NCI-H1930 (cell line): ENCODE measurements at regions not wholly inside any gene's neighbourhood (a gene's known extent, or its start where the extent isn't known, plus 50 kb on each side); places are given as distances from the start of the nearest gene placed in this dataset.

Experiments
- DNase-seq, 2 experiments: peaks; one replicate each; lab custom pipeline; 2025; lab: John Stamatoyannopoulos, UW

DNA sequence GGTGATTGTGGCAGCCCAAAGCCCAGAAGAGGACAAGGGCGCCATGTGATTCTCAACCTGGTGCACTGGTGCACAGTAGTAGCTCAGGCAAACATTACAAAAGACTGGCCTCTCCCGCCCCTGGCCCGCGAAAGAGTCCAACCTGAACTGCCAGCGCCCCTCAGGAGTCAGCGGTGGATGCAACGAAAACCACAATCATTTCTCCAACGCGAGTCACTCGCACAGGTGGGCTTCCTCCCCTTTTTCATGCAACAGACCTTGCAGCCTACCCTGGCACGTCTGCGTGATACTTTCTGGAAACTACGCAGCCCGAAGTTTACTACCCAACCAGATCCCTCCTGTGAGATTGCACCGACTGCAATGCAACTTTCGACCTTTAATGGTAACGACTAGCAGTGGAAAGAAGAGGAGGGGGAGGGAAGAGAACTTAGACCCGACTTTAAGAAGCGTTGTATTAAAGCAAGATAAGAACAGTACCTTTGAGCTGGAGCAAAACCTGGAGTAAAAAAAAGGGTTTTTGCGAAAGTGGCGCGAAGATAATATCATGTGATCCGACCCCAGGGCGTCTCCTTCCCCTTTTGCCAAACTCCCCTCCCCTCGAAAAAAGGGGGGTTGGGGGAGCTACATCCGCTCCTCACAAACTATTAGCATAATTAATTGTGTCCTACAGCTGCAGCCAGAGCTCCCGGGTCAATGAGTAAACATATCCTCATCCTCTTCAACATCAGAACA lies 63.3 kb upstream of the CCDC160 start:
- no peak for DNase-seq

DNA sequence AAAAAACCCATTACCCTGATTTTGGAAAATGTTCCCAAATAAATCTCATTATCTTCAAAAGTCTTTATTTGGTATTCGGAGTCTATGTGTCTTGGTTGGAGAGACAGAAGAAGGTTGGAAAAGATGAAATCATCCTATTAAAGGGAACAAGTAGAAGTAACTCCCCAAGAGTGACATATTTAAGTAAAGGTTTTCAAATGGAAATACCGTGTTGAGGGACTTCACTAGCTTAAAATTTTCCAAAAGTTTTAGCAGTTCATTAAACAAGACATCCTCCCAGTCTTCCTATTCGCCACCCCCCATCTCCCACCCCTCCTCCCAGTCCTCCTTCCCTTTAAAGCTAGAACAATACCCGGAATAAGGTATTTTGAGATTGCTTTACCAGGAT lies 62.7 kb upstream of the CCDC160 start:
- no peak for DNase-seq

DNA sequence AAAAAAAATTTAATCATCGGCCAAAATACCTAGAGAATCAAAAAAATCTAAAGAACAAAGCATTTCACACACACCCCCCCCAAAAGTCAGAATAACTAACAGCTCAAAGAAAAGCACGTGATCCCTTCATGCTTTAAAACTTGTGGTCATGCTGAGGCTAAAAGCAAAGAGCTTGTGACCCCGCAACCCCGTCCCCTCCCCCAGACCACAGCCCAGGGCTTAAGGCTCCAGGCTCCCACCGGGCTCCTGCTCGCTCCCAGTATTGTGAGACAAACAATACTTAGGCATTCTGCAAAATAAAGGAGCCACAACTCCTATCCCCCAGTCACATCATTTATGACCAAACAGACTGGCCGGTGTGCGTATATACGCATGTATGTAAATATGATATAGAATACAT lies 62.1 kb upstream of the CCDC160 start:
- no peak for DNase-seq

DNA sequence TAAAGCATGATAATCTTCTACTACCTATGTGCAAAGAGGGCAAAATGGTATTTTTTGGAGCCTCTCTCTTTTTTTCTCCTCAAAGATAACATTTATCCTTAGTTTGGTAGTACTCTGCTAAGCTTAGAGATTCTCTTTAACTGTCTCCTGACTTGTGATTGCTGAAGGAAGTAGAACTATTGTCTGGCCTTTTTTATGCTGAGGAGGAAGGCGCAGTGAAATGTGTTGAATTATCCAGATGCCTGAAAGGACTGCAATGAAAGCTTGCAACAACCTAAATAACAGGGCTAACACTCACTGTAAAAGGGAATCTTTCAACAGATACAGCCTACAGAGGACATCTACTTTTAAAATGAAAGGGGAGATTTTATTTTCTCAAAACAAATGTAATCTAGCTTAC lies 59.5 kb upstream of the CCDC160 start:
- DNase-seq, result no peak

DNA sequence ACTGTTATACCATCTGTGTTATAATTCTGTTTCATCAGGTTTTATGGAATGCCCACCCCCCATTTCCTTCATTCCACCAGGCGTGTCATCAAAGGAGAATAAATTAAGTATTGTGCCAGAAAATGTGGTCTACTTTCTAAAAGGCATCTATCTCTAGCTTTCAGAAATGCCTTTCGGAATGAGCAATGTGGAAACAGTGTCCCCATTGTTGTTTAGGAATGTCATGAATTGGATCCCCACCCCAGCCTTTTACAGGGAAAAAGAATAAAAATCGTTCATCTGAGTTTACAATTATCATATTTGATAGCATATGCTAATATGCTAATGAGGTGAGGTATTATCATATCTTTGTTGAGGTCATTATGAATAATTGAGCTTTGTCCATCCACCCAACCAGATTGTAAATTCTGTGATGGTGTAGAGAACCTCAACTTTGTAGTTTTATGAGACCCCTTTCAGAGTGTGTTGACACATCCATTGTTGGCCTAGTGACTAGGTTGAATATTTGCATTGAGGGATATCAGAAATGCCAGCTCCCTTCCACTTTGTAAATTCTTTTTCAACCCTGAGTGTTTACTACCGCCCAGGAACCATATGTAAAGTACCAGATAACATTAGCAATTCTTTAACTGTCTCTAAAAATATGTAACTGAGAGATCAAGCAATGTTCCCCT lies 56.2 kb upstream of the CCDC160 start:
- DNase-seq, result no peak

DNA sequence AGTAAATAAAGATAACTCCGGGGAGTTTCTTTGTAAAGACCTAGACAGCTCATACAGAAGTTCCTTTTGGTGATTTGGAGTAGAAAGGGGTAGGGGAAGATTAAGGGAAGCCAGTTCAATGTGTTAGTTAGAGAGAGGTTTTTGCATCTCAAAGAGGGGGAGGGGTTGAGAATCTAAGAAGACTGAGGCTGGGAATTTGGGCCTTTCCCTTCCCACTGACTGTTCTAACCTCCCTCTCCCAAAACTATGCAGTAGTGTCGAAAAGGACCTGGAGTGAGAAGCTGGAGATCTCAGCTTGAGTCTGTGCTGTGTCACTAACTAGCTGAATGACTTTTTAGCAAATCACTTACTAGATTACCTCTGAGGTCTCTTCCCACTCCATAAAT lies 55.7 kb upstream of the CCDC160 start:
- DNase-seq, result no peak

DNA sequence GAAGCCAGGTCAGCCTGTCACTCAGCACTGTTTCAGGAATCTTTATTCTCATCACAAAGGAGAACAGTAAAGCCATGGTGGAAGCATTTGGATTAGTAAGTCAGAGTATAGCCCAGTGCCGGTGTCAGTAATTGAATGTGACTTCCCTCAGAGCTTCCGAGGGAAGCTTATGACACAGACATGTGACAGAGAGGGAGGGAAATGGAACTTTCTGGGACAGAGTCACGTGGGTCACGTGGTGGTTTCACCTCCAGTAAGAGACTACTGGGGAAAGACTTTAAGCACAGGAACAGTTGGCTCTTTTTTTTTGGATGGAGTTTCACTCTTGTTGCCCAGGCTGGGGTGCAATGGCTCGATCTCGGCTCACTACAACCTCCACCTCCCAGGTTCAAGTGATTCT lies 53.3 kb upstream of the CCDC160 start:
- no peak for DNase-seq

DNA sequence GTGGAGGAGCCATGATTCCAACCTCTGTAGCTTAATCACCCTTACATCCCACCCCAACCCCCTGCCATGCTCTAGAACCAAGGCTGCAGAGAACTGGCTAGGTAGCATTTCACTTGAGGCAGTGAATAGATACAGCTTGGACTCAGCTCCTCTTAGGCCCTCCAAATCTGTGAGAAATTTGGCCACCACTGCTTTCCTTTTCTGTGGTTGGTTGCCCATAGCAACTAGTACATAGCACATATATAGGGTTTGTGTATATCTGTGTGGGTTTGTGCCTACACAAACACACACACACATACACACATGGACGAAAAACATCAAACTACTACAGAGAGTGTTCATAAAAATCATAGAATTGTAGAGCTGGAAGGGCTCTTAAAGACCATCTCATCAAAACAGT lies 52.0 kb upstream of the CCDC160 start:
- no peak for DNase-seq

DNA sequence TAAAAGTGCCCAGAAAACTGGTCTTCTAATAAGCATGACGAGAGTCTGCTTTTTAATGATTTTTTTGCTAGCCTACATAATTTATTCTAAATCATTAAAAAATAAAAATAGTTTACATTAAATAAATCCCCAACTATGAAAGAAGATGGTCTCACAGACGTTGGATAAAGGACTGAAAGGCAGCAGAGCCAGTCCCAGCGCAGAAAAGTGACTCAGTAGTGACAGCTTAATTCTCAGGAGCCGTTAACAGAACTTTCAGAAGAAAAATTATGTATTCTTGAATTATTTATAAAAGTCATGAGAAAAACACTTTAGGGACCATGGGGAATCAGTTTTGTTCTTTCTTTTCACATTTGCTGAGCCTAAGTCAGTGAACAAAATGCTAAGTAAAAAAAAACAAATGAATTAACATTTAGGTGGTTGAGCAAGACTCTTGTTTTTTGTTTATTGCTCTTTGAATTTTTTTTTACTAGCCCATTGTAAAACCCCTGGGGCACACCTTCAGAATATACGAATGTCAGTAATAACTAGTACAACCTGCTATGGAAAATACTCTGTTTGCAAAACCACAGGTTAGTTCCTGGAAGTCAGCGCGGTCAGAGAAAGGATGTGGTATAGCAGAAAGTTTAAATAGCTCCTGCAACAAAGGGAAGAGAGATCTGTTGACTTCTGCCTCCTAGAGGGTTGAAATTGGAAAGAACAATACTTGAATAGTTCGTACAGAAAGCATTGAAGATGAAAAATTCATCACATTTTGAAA lies 50.4 kb upstream of the CCDC160 start:
- no peak for DNase-seq
